MM.1S (cell line): ENCODE measurements at regions not wholly inside any gene's neighbourhood (a gene's known extent, or its start where the extent isn't known, plus 50 kb on each side); places are given as distances from the start of the nearest gene placed in this dataset.

Experiments
- DNase-seq: peaks from one replicate; pipeline ENCODE4 v3.0.0-alpha.2; 2015
- H2AFZ ChIP-seq: fragments of 300-600 bp; sonication (generic); 2 replicates; pipeline ENCODE4 v1.6.0; 2016; ENCODE audit warnings: antibody characterized with exemption, low read length
- H3F3A ChIP-seq: fragments of 300-600 bp; sonication (generic); 2 replicates; pipeline ENCODE4 v1.6.1; 2016; ENCODE audit warnings: mild to moderate bottlenecking, antibody characterized with exemption, low read length, moderate library complexity, mixed read lengths; ENCODE audit not compliant: insufficient read depth
- H3K27ac ChIP-seq: fragments of 300-600 bp; sonication (generic); 2 replicates; pipeline ENCODE4 v1.5.1; 2016; ENCODE audit warnings: mild to moderate bottlenecking, low read length
- H3K27me3 ChIP-seq: fragments of 300-600 bp; sonication (generic); replicated peaks from 2 replicates; pipeline ENCODE4 v1.6.0; 2016; ENCODE audit warnings: low read length; ENCODE audit not compliant: insufficient read depth
- H3K36me3 ChIP-seq: fragments of 300-600 bp; sonication (generic); replicated peaks from 2 replicates; pipeline ENCODE4 v1.6.1; 2016; ENCODE audit warnings: mild to moderate bottlenecking, low read length, mixed read lengths; ENCODE audit not compliant: insufficient read depth
- H3K4me1 ChIP-seq: fragments of 300-600 bp; sonication (generic); 2 replicates; pipeline ENCODE4 v1.6.1; 2016; ENCODE audit warnings: low read length, mixed read lengths
- H3K4me2 ChIP-seq: fragments of 300-600 bp; sonication (generic); 2 replicates; pipeline ENCODE4 v1.6.0; 2016; ENCODE audit warnings: low read depth, low read length
- H3K4me3 ChIP-seq: fragments of 300-600 bp; sonication (generic); 2 replicates; pipeline ENCODE4 v1.5.1; 2016; ENCODE audit warnings: low read length, mixed read lengths
- H3K79me2 ChIP-seq: fragments of 300-600 bp; sonication (generic); 2 replicates; pipeline ENCODE4 v1.6.1; 2016; ENCODE audit warnings: mixed run types, low read length, mixed read lengths
- H3K9ac ChIP-seq: fragments of 300-600 bp; sonication (generic); 2 replicates; pipeline ENCODE4 v1.6.1; 2016; ENCODE audit warnings: low read length, mixed read lengths
- H3K9me2 ChIP-seq: fragments of 300-600 bp; sonication (generic); replicated peaks from 2 replicates; pipeline ENCODE4 v1.6.1; 2016; ENCODE audit warnings: mild to moderate bottlenecking, low read length, mixed read lengths; ENCODE audit not compliant: insufficient read depth
- H3K9me3 ChIP-seq: fragments of 300-600 bp; sonication (generic); replicated peaks from 2 replicates; pipeline ENCODE4 v1.6.1; 2016; ENCODE audit warnings: mild to moderate bottlenecking, low read length, mixed read lengths; ENCODE audit not compliant: insufficient read depth
- H4K20me1 ChIP-seq: fragments of 300-600 bp; sonication (generic); 2 replicates; pipeline ENCODE4 v1.6.1; 2016; ENCODE audit warnings: mild to moderate bottlenecking, low read length, moderate library complexity, mixed read lengths; ENCODE audit not compliant: insufficient read depth
- EZH2 ChIP-seq: fragments of 300-600 bp; sonication (generic); optimal IDR thresholded peaks from 2 replicates; pipeline ENCODE3; 2017; ENCODE audit warnings: low read depth, mild to moderate bottlenecking, antibody characterized with exemption, low read length, mixed read lengths
- EZH2phosphoT487 ChIP-seq: fragments of 300-600 bp; sonication (generic); IDR thresholded peaks from 2 replicates; pipeline ENCODE4 v1.6.1; 2018; ENCODE audit warnings: antibody characterized with exemption, low read length
- TF ChIP-seq, protein P1 (sequence below): fragments of 300-600 bp; sonication (generic); IDR thresholded peaks from 2 replicates; pipeline ENCODE4 v1.5.1; 2016; ENCODE audit warnings: antibody characterized with exemption, low read length, mixed read lengths

DNA sequence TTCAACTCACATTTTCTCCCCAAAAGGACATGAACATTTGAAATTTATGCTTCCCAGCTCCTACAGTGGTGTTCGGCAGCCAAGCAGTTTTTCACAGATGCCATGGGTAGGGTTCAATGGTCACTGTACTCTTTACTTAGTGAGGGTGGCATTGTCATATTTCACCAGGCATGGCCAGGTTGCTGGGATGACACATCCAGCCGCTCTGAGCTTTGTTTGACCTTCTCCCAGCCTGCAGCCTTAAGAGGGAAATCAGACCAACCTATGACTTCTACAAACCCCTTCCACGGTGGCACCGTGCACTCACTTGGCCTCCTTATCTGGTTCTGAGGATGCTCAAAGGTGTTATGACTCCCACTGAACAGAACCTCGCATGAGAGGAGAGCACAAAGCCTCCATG is 108.4 kb upstream of the SH3BP4 start:
- no peak for DNase-seq
- no peaks in the 10 kb centered on the region for H3K79me2 ChIP-seq
- H3F3A ChIP-seq: no peaks in the 10 kb centered on the region
- H3K36me3 ChIP-seq: no peaks in the 10 kb centered on the region
- H3K27ac ChIP-seq: no peak overlapping the region
- H2AFZ ChIP-seq: no peak overlapping the region
- H3K9me2 ChIP-seq: no peaks in the 10 kb centered on the region
- TF ChIP-seq EZH2phosphoT487 (no peak), EZH2 (no peak)
- TF ChIP-seq, protein P1, sequence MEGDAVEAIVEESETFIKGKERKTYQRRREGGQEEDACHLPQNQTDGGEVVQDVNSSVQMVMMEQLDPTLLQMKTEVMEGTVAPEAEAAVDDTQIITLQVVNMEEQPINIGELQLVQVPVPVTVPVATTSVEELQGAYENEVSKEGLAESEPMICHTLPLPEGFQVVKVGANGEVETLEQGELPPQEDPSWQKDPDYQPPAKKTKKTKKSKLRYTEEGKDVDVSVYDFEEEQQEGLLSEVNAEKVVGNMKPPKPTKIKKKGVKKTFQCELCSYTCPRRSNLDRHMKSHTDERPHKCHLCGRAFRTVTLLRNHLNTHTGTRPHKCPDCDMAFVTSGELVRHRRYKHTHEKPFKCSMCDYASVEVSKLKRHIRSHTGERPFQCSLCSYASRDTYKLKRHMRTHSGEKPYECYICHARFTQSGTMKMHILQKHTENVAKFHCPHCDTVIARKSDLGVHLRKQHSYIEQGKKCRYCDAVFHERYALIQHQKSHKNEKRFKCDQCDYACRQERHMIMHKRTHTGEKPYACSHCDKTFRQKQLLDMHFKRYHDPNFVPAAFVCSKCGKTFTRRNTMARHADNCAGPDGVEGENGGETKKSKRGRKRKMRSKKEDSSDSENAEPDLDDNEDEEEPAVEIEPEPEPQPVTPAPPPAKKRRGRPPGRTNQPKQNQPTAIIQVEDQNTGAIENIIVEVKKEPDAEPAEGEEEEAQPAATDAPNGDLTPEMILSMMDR: no peak
- H3K4me3 ChIP-seq: no peak overlapping the region
- H3K27me3 ChIP-seq: no peaks in the 10 kb centered on the region
- H4K20me1 ChIP-seq: no peaks in the 10 kb centered on the region
- H3K4me1 ChIP-seq: no peaks in the 10 kb centered on the region
- no peaks in the 10 kb centered on the region for H3K9me3 ChIP-seq
- no peak overlapping the region for H3K9ac ChIP-seq
- H3K4me2 ChIP-seq: no peak overlapping the region

DNA sequence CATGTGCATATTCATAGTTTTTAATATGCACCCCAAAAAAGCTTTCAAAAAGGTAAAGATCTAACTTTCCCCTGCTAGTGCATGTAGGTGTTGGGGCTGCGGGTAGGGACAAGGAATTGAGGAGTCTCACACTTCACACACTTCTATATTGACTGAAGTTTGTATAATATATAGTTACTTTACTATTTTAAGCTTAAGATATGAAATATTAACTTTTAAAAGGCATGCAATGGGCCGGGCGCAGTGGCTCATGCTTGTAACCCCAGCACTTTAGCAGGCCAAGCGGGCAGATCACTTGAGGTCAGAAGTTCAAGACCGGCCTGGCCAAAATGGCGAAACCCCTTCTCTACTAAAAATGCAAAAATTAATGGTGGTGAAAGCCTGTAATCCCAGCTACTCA is 109.1 kb upstream of the SH3BP4 start:
- Histone ChIP-seq H3K9me3 (no peaks in the 10 kb centered on the region), H3K79me2 (no peaks in the 10 kb centered on the region), H3K9ac (no peak overlapping the region), H4K20me1 (no peaks in the 10 kb centered on the region), H3K36me3 (no peaks in the 10 kb centered on the region), H3K4me3 (no peak overlapping the region), H2AFZ (no peak overlapping the region), H3K9me2 (no peaks in the 10 kb centered on the region), H3K4me1 (no peaks in the 10 kb centered on the region), H3K4me2 (no peak overlapping the region), H3K27me3 (no peaks in the 10 kb centered on the region), H3K27ac (no peak overlapping the region), H3F3A (no peaks in the 10 kb centered on the region)
- TF ChIP-seq, protein P1: no peak
- no peak for DNase-seq

DNA sequence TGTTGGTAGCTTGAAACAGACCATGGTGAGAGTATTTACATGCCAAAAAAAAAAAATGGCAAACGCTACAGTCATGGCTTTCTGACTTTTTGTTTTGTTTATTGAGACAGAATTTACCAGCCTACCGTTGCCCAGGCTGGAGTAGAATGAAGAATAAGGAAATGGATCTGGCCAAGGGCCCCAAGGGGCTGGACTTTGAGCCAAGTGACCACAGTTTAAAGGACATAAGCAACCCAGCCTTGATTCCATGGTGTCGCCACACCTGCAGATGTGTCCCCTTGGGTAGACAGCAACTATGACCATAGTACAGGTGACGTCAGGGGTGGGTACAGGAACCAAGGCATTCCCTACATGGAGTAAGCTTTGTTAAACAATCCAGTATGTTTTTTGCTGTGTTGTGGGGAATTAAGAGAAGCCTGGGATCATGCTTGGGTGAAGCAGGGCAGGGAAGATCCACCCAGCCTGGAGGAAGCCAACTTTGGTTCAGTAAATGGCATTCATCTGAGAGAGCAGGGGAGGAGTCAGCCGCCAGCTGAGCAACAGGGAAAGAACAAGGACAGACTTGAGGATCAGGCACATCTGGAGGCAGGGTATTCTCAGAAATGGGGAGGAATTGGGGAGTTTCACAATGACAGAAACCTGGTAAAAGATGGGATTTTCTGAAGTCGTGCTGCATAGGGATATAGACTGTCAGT is 110.3 kb upstream of the SH3BP4 start:
- Histone ChIP-seq H2AFZ (no peak overlapping the region), H3K27ac (no peak overlapping the region)

More for the DNA sequence above, 110.3 kb upstream of the SH3BP4 start:
- TF ChIP-seq EZH2 (no peak), EZH2phosphoT487 (no peak)
- TF ChIP-seq, protein P1: no peak
- Histone ChIP-seq H4K20me1 (no peaks in the 10 kb centered on the region), H3K9ac (no peak overlapping the region), H3F3A (no peaks in the 10 kb centered on the region), H3K4me2 (no peak overlapping the region), H3K9me2 (no peaks in the 10 kb centered on the region), H3K9me3 (no peaks in the 10 kb centered on the region), H3K79me2 (no peaks in the 10 kb centered on the region), H3K36me3 (no peaks in the 10 kb centered on the region), H3K4me1 (no peaks in the 10 kb centered on the region), H3K27me3 (no peaks in the 10 kb centered on the region), H3K4me3 (no peak overlapping the region)
- DNase-seq: no peak
